MM.1S (cell line): ENCODE measurements at regions not wholly inside any gene's neighbourhood (a gene's known extent, or its start where the extent isn't known, plus 50 kb on each side); places are given as distances from the start of the nearest gene placed in this dataset.

Source experiments
- EZH2 ChIP-seq: fragments of 300-600 bp; sonication (generic); optimal IDR thresholded peaks from 2 replicates; pipeline ENCODE3; 2017; ENCODE audit warnings: low read depth, mild to moderate bottlenecking, antibody characterized with exemption, low read length, mixed read lengths
- EZH2phosphoT487 ChIP-seq: fragments of 300-600 bp; sonication (generic); IDR thresholded peaks from 2 replicates; pipeline ENCODE4 v1.6.1; 2018; ENCODE audit warnings: antibody characterized with exemption, low read length
- TF ChIP-seq, protein P1 (sequence below): fragments of 300-600 bp; sonication (generic); IDR thresholded peaks from 2 replicates; pipeline ENCODE4 v1.5.1; 2016; ENCODE audit warnings: antibody characterized with exemption, low read length, mixed read lengths

DNA sequence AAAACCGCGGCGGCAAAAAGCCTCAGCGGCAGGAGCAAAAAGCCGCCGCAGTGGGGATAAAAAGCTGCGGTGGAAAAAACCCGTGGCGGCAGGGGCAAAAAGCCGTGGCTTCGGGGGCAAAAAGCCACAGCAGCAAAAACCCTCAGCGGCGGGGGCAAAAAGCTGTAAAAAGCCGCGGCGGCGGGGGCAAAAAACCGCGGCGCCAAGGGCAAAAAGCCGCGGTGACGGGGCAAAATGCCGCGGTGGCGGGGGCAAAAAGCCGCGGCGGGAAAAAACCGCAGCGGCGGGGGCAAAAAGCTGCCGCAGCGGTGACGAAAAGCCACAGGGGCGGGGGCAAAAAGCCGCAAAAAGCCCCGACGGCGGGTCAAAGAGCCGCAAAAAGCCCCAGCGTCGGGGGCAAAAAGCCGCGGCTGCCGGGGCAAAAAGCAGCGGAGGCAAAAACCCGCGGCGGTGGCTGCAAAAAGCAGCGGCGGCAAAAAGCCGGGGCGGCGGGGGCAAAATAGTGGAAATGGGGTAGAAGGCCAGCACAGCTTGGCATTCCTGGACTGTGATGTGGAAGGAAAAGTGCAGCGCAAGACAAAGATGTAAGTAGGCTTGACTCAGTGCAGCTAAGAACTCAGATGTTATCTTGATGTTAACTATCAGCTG lies 151.8 kb downstream of the ANKRD30BL start:
- TF ChIP-seq, protein P1, sequence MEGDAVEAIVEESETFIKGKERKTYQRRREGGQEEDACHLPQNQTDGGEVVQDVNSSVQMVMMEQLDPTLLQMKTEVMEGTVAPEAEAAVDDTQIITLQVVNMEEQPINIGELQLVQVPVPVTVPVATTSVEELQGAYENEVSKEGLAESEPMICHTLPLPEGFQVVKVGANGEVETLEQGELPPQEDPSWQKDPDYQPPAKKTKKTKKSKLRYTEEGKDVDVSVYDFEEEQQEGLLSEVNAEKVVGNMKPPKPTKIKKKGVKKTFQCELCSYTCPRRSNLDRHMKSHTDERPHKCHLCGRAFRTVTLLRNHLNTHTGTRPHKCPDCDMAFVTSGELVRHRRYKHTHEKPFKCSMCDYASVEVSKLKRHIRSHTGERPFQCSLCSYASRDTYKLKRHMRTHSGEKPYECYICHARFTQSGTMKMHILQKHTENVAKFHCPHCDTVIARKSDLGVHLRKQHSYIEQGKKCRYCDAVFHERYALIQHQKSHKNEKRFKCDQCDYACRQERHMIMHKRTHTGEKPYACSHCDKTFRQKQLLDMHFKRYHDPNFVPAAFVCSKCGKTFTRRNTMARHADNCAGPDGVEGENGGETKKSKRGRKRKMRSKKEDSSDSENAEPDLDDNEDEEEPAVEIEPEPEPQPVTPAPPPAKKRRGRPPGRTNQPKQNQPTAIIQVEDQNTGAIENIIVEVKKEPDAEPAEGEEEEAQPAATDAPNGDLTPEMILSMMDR = no peak
- TF ChIP-seq EZH2 (no peak), EZH2phosphoT487 (no peak)
